Fibroblast of the aortic adventitia (primary cell): ENCODE measurements at regions not wholly inside any gene's neighbourhood (a gene's known extent, or its start where the extent isn't known, plus 50 kb on each side); places are given as distances from the start of the nearest gene placed in this dataset.

Source experiments
- DNase-seq: peaks from one replicate; pipeline ENCODE4 v3.0.0-alpha.2; 2010; ENCODE audit warnings: low read depth
- H3K4me3 ChIP-seq: 2 replicates; pipeline ENCODE4 v1.5.1; 2011; ENCODE audit warnings: low read depth, mild to moderate bottlenecking, control low read depth, low read length, moderate library complexity
- TF ChIP-seq, protein P1 (sequence below): IDR thresholded peaks from 2 replicates; pipeline ENCODE4 v1.5.1; 2011; ENCODE audit warnings: mild to moderate bottlenecking, low read length, control low read depth, inconsistent platforms; ENCODE audit not compliant: insufficient read depth

DNA sequence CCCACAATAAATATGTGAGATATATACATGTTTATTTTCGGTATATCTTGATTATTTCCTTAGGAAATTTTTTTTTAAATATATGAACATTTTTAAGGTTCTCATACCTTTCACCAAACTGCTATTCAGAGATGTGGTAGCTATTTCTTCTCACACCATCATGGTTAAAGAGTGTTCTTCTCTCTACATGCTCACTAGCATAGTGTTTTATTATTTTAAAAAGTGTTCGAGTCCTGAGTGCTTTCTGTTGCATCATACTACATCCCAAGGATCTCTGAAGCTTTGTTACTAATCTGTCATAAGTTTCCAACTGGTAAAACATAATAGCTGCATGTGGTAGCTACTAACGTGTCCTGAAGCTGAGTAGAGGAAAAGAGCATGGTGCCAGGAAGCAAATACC is 177.4 kb upstream of the GLRA1 start:
- H3K4me3 ChIP-seq: no peak overlapping the region
- TF ChIP-seq, protein P1, sequence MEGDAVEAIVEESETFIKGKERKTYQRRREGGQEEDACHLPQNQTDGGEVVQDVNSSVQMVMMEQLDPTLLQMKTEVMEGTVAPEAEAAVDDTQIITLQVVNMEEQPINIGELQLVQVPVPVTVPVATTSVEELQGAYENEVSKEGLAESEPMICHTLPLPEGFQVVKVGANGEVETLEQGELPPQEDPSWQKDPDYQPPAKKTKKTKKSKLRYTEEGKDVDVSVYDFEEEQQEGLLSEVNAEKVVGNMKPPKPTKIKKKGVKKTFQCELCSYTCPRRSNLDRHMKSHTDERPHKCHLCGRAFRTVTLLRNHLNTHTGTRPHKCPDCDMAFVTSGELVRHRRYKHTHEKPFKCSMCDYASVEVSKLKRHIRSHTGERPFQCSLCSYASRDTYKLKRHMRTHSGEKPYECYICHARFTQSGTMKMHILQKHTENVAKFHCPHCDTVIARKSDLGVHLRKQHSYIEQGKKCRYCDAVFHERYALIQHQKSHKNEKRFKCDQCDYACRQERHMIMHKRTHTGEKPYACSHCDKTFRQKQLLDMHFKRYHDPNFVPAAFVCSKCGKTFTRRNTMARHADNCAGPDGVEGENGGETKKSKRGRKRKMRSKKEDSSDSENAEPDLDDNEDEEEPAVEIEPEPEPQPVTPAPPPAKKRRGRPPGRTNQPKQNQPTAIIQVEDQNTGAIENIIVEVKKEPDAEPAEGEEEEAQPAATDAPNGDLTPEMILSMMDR: no peak
- no peak for DNase-seq

DNA sequence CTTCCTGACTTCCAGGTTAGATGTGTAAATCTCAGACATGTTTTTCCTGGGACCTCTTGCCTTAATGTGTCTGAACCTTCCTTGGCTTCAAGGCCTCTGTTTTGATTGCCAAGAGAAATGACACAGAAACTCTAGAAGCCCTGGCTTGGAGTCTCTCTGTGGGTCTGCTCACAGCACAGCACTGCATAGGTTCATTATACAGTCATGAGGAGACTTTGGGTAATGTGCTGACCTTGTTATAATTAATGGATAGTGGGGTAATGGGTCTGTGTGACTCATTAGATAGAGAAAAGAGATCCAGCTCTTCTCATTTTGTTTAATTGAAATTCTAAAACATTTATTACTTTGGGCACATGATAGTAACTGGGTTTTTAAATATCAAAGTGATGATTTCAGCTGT is 175.8 kb upstream of the GLRA1 start:
- no peak overlapping the region for H3K4me3 ChIP-seq
- TF ChIP-seq, protein P1: no peak
- DNase-seq: no peak

DNA sequence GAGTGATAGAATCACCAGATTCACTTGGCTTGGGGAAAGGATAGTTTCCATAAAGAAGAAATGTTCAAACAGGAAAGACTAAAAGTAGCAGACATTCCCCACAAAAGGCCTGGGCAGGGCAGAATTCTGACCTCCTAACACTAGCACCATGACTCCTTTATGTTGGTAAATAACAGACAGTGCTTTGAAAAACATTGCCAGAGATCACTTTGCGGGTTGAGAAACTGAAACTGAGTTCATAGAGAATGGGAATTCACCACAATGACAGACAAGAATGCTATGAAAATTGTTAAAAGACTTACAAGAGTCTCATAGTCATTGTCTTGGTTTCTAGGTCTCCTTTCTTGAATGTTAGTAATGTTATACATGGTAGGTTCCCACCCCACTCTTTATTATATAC is 172.5 kb upstream of the GLRA1 start:
- no peak overlapping the region for H3K4me3 ChIP-seq
- TF ChIP-seq, protein P1: no peak
- DNase-seq: no peak

DNA sequence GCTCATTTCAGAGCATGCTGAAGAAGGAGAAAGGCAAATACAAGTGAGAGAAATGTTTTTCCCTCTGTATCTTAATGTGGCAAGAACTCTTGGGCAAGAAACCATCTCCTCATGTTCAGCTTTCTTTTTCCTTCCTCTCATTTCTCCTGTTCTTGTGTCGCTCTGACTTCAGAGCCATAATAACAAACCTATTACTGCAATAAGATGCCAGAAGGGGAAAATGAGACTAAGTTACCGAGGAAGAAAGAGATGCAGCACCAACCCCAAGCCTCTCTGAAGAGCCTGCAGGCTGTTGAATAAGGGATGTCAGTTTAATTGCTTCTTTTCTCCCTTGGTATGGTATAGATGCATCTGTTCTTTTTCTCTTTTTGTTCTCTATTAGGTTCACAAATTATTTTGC is 170.1 kb upstream of the GLRA1 start:
- TF ChIP-seq, protein P1: no peak
- DNase-seq: no peak
- H3K4me3 ChIP-seq: no peak overlapping the region

DNA sequence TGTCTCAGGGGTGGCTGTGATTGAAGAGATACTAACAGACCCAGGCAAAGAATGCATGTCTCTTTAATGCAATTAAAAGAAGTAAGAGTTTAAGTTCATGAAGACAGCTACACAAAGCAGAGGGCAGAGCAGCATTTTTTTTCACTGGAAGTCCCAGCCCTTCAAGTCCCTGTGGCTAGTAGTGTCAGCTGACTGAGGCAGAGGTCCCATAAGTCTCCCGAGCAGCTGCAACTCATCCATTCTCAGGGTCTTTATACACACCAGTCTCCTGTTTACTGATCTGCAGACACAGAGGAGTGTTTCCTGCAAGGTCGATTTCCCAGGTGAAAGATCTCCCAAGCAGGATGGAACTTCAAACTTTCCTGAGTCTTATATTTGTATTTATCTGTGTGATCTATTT is 169.4 kb upstream of the GLRA1 start:
- no peak for DNase-seq

DNA sequence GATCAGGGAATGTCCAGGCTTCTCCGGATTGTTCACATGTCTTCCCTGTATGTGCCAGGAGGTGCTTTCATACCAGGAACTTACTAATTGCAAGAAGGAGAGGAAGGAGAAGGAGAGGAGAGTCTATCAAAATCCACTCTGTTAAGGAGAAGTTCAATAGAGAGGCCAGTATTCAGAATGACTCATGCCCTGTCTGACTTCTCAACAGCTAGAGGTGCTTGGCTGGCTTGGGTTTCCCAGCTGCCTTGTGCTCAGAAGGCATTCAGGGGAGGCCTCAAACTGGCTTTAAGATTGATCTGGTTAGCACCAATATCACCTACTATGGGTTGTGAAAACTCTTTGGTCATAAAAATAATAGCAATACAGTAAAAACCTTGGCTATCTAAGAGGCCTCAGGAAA is 167.9 kb upstream of the GLRA1 start:
- H3K4me3 ChIP-seq: no peak overlapping the region
- no peak for DNase-seq
- TF ChIP-seq, protein P1: no peak

More for the DNA sequence above, 169.4 kb upstream of the GLRA1 start:
- TF ChIP-seq, protein P1: no peak
- H3K4me3 ChIP-seq: no peak overlapping the region

DNA sequence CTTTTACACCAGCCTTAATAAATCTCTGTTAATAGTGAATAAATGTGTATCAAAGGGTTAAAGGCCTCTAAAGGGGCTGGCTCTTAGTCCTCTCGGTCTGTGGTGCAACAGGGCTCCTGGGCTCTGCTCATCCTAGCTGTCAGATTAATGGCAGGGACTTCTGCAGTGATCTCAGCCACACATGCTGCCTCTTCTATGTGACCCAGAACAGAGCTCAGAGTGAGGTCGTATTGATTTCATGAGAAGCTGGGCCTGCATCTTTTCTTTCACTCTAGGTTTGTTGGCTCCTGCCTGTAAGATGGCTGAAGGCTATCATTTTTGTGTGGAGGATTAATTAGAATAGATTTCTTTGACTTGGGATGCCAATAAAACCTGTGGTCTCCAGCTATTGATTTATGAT is 165.0 kb upstream of the GLRA1 start:
- TF ChIP-seq, protein P1: no peak
- H3K4me3 ChIP-seq: no peak overlapping the region
- no peak for DNase-seq
